Colonic mucosa (tissue), 4 donors: ENCODE measurements at regions not wholly inside any gene's neighbourhood (a gene's known extent, or its start where the extent isn't known, plus 50 kb on each side); places are given as distances from the start of the nearest gene placed in this dataset.

ENCODE experiments used
- DNase-seq: peaks from one replicate; pipeline ENCODE4 v3.0.0-alpha.2; 2020
- H3K27ac ChIP-seq: fragments of 200-600 bp; one replicate; pipeline ENCODE4 v1.8.0; 2021
- H3K27me3 ChIP-seq: fragments of 200-600 bp; one replicate; pipeline ENCODE4 v1.8.0; 2021
- H3K36me3 ChIP-seq: fragments of 200-600 bp; one replicate; pipeline ENCODE4 v1.8.0; 2021
- H3K4me1 ChIP-seq: fragments of 200-600 bp; one replicate; pipeline ENCODE4 v1.8.0; 2021; ENCODE audit warnings: mild to moderate bottlenecking
- H3K4me3 ChIP-seq: fragments of 200-600 bp; one replicate; pipeline ENCODE4 v1.8.0; 2021
- H3K9ac ChIP-seq, 2 donors: one replicate each; pipeline ENCODE4 v1.7.0; 2013; ENCODE audit warnings: control low read depth in 2 of 2, low read depth in 2 of 2, low read length in 2 of 2
- H3K9me3 ChIP-seq: fragments of 200-600 bp; one replicate; pipeline ENCODE4 v1.8.0; 2021
- CTCF ChIP-seq: fragments of 200-600 bp; IDR thresholded peaks from one replicate; pipeline ENCODE4 v1.8.0; 2022; ENCODE audit warnings: antibody characterized with exemption, mild to moderate bottlenecking
- intact Hi-C: fragments of 100-400 bp; cut with DNase I; formaldehyde crosslinking; loops from one replicate; pipeline ENCODE4 v1.14.1; 2022
- donor health status: healthy.
- donor health status: DM: no; HTN: no; CAD: no.
- donor health status: DM: no; HTN: no; CAD: no.

- no peaks in the 10 kb centered on the region for H3K9me3 ChIP-seq
- no peak overlapping the region for H3K4me3 ChIP-seq
- no peaks in the 10 kb centered on the region for H3K27me3 ChIP-seq
- TF ChIP-seq CTCF = no peak
- no peaks in the 10 kb centered on the region for H3K4me1 ChIP-seq
- no peaks in the 10 kb centered on the region for H3K36me3 ChIP-seq
- H3K27ac ChIP-seq = no peak overlapping the region
- no peak for DNase-seq
- intact Hi-C loops = no loop called here
- H3K9ac ChIP-seq = no peak overlapping the region
These were observed 94.2 kb upstream of the DLGAP1 start for GRCh38 chr18:4549164-4549872.

GRCh38 chr18:4547126-4547525, 92.0 kb upstream of the DLGAP1 start:
- no peaks in the 10 kb centered on the region for H3K36me3 ChIP-seq
- no peaks in the 10 kb centered on the region for H3K9me3 ChIP-seq
- H3K27me3 ChIP-seq = no peaks in the 10 kb centered on the region
- no peak for DNase-seq
- intact Hi-C loops = no loop called here
- H3K9ac ChIP-seq = no peak overlapping the region
- no peaks in the 10 kb centered on the region for H3K4me1 ChIP-seq
- H3K4me3 ChIP-seq = no peak overlapping the region
- H3K27ac ChIP-seq = no peak overlapping the region
- no peak for TF ChIP-seq CTCF

DNA sequence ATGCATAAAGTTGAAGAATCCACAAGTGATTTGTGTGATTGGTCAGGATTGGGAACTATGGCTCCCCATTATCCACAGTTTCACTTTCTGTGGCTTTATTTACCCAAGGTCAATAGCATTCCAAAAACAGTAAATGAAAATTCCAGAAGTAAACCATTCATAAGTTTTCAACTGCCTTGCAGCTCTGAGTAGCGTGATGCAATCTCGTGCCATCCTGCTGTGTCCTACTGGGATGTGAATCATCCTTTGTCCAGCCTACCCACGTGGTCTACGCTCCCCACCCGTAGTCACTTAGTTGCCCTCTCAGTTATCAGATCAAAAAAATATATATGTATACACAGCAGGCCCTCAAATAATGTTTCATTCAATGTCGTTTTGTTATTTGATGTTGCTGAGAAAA, 89.0 kb upstream of the DLGAP1 start:
- Histone ChIP-seq H3K36me3 (no peaks in the 10 kb centered on the region), H3K4me3 (no peak overlapping the region), H3K27me3 (no peaks in the 10 kb centered on the region), H3K27ac (no peak overlapping the region), H3K9ac (no peak overlapping the region), H3K9me3 (no peaks in the 10 kb centered on the region), H3K4me1 (no peaks in the 10 kb centered on the region)
- intact Hi-C loops = no loop called here
- TF ChIP-seq CTCF = no peak
- DNase-seq = no peak

DNA sequence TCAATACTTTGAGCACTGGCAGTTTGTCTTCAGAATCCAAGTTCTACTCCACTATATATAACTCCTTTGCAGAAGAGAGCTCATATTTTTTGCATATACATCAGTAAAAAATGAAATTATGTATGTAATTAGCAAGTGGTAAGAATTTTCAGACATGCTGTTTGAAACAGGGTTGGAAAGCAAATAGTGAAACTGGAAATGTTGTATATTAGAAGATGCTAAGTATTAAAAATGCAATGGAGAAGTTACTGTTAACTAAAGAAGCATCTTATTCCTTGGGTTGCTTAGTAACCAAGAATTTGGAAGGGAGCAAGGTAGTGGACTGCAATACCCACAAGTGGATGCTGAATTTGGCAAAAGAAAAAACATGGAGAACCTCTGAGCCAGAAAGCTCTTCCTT, 88.6 kb upstream of the DLGAP1 start:
- Histone ChIP-seq H3K27ac (no peak overlapping the region), H3K4me1 (no peaks in the 10 kb centered on the region), H3K36me3 (no peaks in the 10 kb centered on the region), H3K27me3 (no peaks in the 10 kb centered on the region), H3K4me3 (no peak overlapping the region), H3K9ac (no peak overlapping the region), H3K9me3 (no peaks in the 10 kb centered on the region)
- intact Hi-C loops = no loop called here
- no peak for TF ChIP-seq CTCF
- no peak for DNase-seq

DNA sequence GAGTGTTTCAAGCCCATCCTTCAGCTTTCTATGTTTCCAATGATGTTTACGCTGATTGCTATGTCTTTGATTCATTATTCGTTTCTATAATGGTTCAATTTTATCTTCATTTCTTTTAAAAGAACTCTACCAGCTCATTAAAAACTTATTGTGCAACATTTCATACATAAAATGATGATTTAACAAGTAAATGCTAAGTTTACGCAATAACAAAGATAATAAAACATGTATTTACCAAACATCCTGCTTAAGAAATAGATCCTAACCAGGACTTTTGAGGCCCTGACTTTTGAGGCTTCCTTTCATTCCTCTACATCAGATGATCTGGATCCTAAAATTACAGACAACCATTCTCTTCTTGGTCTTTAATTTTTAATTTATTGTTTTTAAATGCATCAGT, 86.5 kb upstream of the DLGAP1 start:
- no peaks in the 10 kb centered on the region for H3K36me3 ChIP-seq
- no peak overlapping the region for H3K27ac ChIP-seq
- no peak for TF ChIP-seq CTCF
- no peak overlapping the region for H3K9ac ChIP-seq
- no peaks in the 10 kb centered on the region for H3K27me3 ChIP-seq
- intact Hi-C loops = no loop called here
- DNase-seq = no peak
- H3K4me1 ChIP-seq = no peaks in the 10 kb centered on the region
- no peaks in the 10 kb centered on the region for H3K9me3 ChIP-seq
- no peak overlapping the region for H3K4me3 ChIP-seq
